GM12874 (cell line): ENCODE measurements at regions not wholly inside any gene's neighbourhood (a gene's known extent, or its start where the extent isn't known, plus 50 kb on each side); places are given as distances from the start of the nearest gene placed in this dataset.

Source experiments
- CTCF ChIP-seq: IDR thresholded peaks from 2 replicates; pipeline ENCODE4 v1.5.1; 2011; ENCODE audit warnings: low read depth, mild to moderate bottlenecking, control low read depth, low read length, moderate library complexity; ENCODE audit not compliant: insufficient read depth

DNA sequence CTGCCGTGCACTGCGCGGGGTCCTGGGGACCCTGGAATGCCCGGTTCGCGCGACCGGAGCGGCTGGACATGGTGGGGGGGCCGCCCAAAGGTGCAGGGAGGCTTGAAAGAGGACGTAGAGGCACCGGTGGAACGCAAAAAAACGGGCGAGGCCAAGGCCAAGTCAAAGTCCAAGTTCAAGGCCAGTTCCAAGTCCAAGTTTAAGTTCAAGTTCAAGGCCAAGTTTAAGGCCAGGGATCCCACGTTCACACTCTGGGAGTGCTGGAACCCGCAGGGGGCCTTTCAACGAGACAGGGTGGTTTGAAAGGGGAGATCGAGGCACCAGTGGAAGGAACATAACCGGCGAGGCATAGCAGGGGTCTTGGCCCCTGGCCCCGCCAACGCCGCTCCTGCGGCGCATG is 317.6 kb downstream of the ALG10 start:
- no peak for TF ChIP-seq CTCF

DNA sequence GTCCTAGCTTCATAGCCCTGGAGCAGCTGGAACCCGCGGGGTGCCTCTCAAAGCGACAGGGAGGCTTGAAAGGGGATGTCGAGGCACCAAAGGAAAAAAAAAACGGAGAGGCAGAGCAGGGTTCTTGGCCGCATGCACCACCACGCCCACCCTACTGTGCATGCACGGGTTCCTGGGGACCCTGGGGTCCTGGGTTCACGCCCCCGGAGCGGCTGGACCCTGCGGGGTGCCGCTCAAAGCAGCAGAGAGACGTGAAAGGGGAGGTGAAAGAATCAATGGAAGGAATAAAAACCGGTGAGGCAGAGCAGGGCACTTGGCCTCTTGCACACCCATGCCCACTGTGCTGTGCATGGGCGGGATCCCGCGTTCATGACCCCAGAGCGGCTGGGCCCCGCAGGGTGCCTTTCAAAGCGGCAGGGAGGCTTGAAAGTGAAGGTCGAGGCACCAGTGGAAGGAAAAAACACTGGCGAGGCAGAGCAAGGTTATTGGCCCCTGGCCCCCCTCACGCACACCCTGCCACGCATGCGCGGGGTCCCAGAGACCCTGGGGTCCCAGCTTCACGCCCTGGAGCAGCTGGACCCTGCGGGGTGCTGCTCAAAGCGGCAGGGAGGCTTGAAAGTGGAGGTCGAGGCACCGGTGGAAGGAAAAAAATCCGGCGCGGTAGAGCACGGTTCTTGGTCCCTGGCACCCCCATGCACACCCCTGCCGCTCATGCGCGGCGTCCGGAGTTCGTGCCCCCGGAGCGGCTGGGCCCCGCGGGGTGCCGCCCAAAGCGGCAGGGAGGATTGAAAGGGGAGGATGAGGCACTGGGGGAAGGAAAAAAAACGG is 318.5 kb downstream of the ALG10 start:
- TF ChIP-seq CTCF, result no peak

DNA sequence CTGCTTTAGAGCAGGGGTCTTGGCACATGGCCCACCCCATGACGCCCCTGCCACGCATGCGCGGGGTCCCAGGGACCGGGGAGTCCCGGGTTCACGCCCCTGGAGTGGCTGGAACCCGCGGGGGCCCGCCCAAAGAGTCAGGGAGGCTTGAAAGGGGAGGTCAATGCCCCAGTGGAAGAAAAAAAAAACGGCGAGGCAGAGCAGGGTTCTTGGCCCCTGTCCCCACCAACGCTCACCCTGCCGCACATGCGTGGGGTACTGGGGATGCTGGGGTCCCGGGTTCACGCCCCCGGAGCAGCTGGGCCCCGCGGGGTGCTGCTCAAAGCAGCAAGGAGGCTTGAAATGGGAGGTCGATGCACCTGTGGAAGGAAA is 319.1 kb downstream of the ALG10 start:
- TF ChIP-seq CTCF, result no peak

GRCh38 chr12:34342048-34342447 is 319.8 kb downstream of the ALG10 start:
- TF ChIP-seq CTCF, result no peak

DNA sequence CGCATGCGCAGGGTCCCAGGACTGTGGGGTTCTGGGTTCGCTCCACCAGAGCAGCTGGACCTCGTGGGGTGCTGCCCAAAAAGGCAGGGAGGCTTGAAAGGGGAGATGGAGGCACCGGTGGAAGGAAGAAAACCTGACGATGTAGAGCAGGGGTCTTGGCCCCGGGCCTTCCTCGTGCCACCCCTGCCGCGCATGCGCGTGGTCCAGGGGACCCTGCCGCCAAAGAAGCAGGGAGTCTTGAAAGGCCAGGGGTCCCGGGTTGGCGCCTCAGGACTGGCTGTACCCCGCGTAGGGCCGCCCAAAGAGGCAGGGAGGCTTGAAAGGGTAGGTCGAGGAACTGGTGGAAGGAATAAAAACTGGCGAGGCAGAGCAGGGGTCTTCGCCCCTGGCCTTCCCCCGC is 321.0 kb downstream of the ALG10 start:
- TF ChIP-seq CTCF, result no peak

GRCh38 chr12:34343766-34344165 is 321.5 kb downstream of the ALG10 start:
- TF ChIP-seq CTCF, result no peak

DNA sequence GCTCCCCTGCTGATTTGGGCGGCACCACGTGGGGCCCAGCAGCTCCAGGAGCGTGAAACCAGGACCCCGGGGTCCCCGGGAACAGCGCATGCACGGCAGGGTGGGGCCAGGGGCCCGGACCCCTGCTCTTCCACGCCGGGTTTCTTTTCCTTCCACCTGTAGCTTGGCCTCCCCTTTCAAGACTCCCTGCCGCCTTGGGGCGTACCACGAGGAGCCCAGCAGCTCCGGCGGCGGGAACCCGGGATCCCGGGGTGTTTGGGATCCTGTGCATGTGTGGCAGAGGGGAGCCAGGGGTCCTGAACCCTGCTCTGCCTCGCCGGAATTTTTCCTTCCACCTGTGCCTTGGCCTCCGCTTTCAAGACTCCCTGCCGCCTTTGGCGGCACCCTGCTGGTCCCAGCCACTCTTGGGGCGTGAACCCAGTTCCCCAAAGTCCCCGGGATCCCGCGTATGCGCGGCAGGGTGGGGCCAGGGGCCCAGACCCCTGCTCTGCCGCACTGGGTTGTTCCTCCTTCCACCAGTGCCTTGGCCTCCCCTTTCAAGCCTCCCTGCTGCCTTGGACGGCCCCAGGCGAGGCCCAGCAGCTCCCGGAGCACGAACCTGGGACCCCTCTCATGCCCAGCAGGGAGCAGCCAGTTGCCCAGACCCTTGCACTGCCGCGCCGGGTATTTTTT is 322.7 kb downstream of the ALG10 start:
- TF ChIP-seq CTCF, result no peak
